DND-41 (cell line): ENCODE measurements at regions not wholly inside any gene's neighbourhood (a gene's known extent, or its start where the extent isn't known, plus 50 kb on each side); places are given as distances from the start of the nearest gene placed in this dataset.

Experiments
- CTCF ChIP-seq: IDR thresholded peaks from 2 replicates; pipeline ENCODE4 v1.5.1; 2012; ENCODE audit warnings: borderline replicate concordance, low read length, moderate library complexity, mild to moderate bottlenecking; ENCODE audit not compliant: poor library complexity, severe bottlenecking; ENCODE audit errors: extremely low read depth
- EZH2 ChIP-seq: IDR thresholded peaks from 3 replicates; pipeline ENCODE4 v1.6.1; 2012; ENCODE audit warnings: borderline replicate concordance, low read depth, mild to moderate bottlenecking, moderate library complexity, low read length, inconsistent platforms; ENCODE audit not compliant: severe bottlenecking

DNA sequence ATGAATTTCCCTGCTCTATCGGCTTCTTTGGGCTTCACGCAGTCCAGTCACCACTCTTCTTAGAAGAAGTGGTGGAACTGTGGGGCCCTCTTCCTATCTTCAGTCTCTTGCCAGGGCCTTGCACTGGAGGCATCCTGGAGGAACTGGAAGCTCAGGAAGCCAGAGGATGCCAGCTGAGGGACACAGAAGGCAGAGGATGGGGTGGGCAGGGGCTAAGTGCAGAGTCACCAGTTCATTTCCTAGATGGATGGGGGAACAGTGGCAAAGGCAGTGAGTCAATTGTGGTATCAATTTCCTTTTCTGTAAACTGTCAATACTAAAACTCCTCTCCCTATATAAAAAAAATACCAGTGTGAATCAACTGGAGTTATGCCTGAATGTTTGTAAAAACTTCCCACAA lies 419.7 kb downstream of the KLF12 start:
- TF ChIP-seq CTCF: no peak
- no peak for TF ChIP-seq EZH2
